Muscle layer of duodenum (tissue), 2 donors: ENCODE measurements at regions not wholly inside any gene's neighbourhood (a gene's known extent, or its start where the extent isn't known, plus 50 kb on each side); places are given as distances from the start of the nearest gene placed in this dataset.

Source experiments
- H3K27ac ChIP-seq: one replicate; pipeline ENCODE4 v1.7.0; 2013; ENCODE audit warnings: mild to moderate bottlenecking, low read length
- H3K27me3 ChIP-seq: one replicate; pipeline ENCODE4 v1.7.0; 2013; ENCODE audit warnings: low read depth, mild to moderate bottlenecking, control low read depth, low read length
- H3K36me3 ChIP-seq, 2 donors: one replicate each; pipeline ENCODE4 v1.7.0; 2013; ENCODE audit warnings: low read length in 2 of 2, control low read depth in 1 of 2, mild to moderate bottlenecking in 1 of 2; ENCODE audit not compliant: insufficient read depth in 2 of 2, control insufficient read depth in 1 of 2
- H3K4me1 ChIP-seq, 2 donors: one replicate each; pipeline ENCODE4 v1.7.0; 2013; ENCODE audit warnings: low read length in 2 of 2, mild to moderate bottlenecking in 2 of 2, control low read depth in 1 of 2, moderate library complexity in 1 of 2; ENCODE audit not compliant: insufficient read depth in 2 of 2, control insufficient read depth in 1 of 2
- H3K4me3 ChIP-seq, 2 donors: one replicate each; pipeline ENCODE4 v1.7.0; 2013; ENCODE audit warnings: low read length in 2 of 2, low read depth in 1 of 2, mild to moderate bottlenecking in 1 of 2
- H3K9me3 ChIP-seq, 2 donors: one replicate each; pipeline ENCODE4 v1.7.0; 2013; ENCODE audit warnings: low read length in 2 of 2, control low read depth in 1 of 2, mild to moderate bottlenecking in 1 of 2; ENCODE audit not compliant: control insufficient read depth in 1 of 2
- donor health status: healthy.

GRCh38 chr20:11076434-11077105 is 402.8 kb upstream of the JAG1 start:
- Histone ChIP-seq H3K4me3 (no peak overlapping the region), H3K9me3 (no peaks in the 10 kb centered on the region), H3K27ac (no peak overlapping the region), H3K4me1 (no peaks in the 10 kb centered on the region), H3K36me3 (no peaks in the 10 kb centered on the region), H3K27me3 (no peaks in the 10 kb centered on the region)

- Histone ChIP-seq H3K4me3 (no peak overlapping the region), H3K9me3 (no peaks in the 10 kb centered on the region), H3K36me3 (no peaks in the 10 kb centered on the region), H3K27me3 (no peaks in the 10 kb centered on the region), H3K4me1 (no peaks in the 10 kb centered on the region), H3K27ac (no peak overlapping the region)
Measured at GRCh38 chr20:11077226-11077625, 403.4 kb upstream of the JAG1 start.

GRCh38 chr20:11080010-11080409 is 406.2 kb upstream of the JAG1 start:
- no peaks in the 10 kb centered on the region for H3K9me3 ChIP-seq
- H3K4me3 ChIP-seq: no peak overlapping the region
- H3K36me3 ChIP-seq: no peaks in the 10 kb centered on the region
- H3K27me3 ChIP-seq: no peaks in the 10 kb centered on the region
- H3K27ac ChIP-seq: no peak overlapping the region
- H3K4me1 ChIP-seq: no peaks in the 10 kb centered on the region

GRCh38 chr20:11080781-11081377 is 407.1 kb upstream of the JAG1 start:
- Histone ChIP-seq H3K4me3 (no peak overlapping the region), H3K27ac (no peak overlapping the region)

GRCh38 chr20:11083841-11084240 is 410.0 kb upstream of the JAG1 start:
- H3K9me3 ChIP-seq: no peaks in the 10 kb centered on the region
- H3K4me3 ChIP-seq: no peak overlapping the region
- no peaks in the 10 kb centered on the region for H3K4me1 ChIP-seq
- no peak overlapping the region for H3K27ac ChIP-seq
- H3K27me3 ChIP-seq: no peaks in the 10 kb centered on the region
- no peaks in the 10 kb centered on the region for H3K36me3 ChIP-seq

More at GRCh38 chr20:11080781-11081377, 407.1 kb upstream of the JAG1 start:
- Histone ChIP-seq H3K36me3 (no peaks in the 10 kb centered on the region), H3K27me3 (no peaks in the 10 kb centered on the region), H3K9me3 (no peaks in the 10 kb centered on the region), H3K4me1 (no peaks in the 10 kb centered on the region)

GRCh38 chr20:11084508-11084907 is 410.7 kb upstream of the JAG1 start:
- H3K4me1 ChIP-seq: no peaks in the 10 kb centered on the region
- H3K27me3 ChIP-seq: no peaks in the 10 kb centered on the region
- no peaks in the 10 kb centered on the region for H3K9me3 ChIP-seq
- no peaks in the 10 kb centered on the region for H3K36me3 ChIP-seq
- H3K27ac ChIP-seq: no peak overlapping the region
- H3K4me3 ChIP-seq: no peak overlapping the region

GRCh38 chr20:11086970-11087369 is 413.2 kb upstream of the JAG1 start:
- H3K9me3 ChIP-seq: no peaks in the 10 kb centered on the region
- no peak overlapping the region for H3K4me3 ChIP-seq
- H3K27ac ChIP-seq: no peak overlapping the region
- no peaks in the 10 kb centered on the region for H3K27me3 ChIP-seq
- peaks cover 0 to 6% of the 10 kb centered on the region in 2 donors for H3K4me1 ChIP-seq
- H3K36me3 ChIP-seq: no peaks in the 10 kb centered on the region

GRCh38 chr20:11090751-11091150 is 417.0 kb upstream of the JAG1 start:
- Histone ChIP-seq H3K4me1 (peaks cover 0 to 6% of the 10 kb centered on the region in 2 donors), H3K36me3 (no peaks in the 10 kb centered on the region), H3K27me3 (no peaks in the 10 kb centered on the region), H3K27ac (no peak overlapping the region), H3K4me3 (no peak overlapping the region), H3K9me3 (no peaks in the 10 kb centered on the region)

GRCh38 chr20:11091511-11091910 is 417.7 kb upstream of the JAG1 start:
- Histone ChIP-seq H3K27ac (no peak overlapping the region), H3K27me3 (no peaks in the 10 kb centered on the region), H3K9me3 (no peaks in the 10 kb centered on the region)

GRCh38 chr20:11092151-11092550 is 418.4 kb upstream of the JAG1 start:
- Histone ChIP-seq H3K27me3 (no peaks in the 10 kb centered on the region), H3K36me3 (no peaks in the 10 kb centered on the region), H3K4me3 (no peak overlapping the region), H3K4me1 (peaks cover 0 to 6% of the 10 kb centered on the region in 2 donors), H3K9me3 (no peaks in the 10 kb centered on the region), H3K27ac (no peak overlapping the region)

More at GRCh38 chr20:11091511-11091910, 417.7 kb upstream of the JAG1 start:
- H3K36me3 ChIP-seq: no peaks in the 10 kb centered on the region
- H3K4me3 ChIP-seq: no peak overlapping the region
- peaks cover 0 to 6% of the 10 kb centered on the region in 2 donors for H3K4me1 ChIP-seq

GRCh38 chr20:11094196-11094595 is 420.4 kb upstream of the JAG1 start:
- Histone ChIP-seq H3K4me3 (no peak overlapping the region), H3K27ac (no peak overlapping the region), H3K36me3 (no peaks in the 10 kb centered on the region), H3K27me3 (no peaks in the 10 kb centered on the region), H3K4me1 (peaks cover 0 to 6% of the 10 kb centered on the region in 2 donors), H3K9me3 (no peaks in the 10 kb centered on the region)

GRCh38 chr20:11094711-11095110 is 420.9 kb upstream of the JAG1 start:
- no peak overlapping the region for H3K27ac ChIP-seq
- H3K4me1 ChIP-seq: peaks cover 0 to 6% of the 10 kb centered on the region in 2 donors
- no peaks in the 10 kb centered on the region for H3K36me3 ChIP-seq
- no peak overlapping the region for H3K4me3 ChIP-seq
- H3K9me3 ChIP-seq: no peaks in the 10 kb centered on the region
- H3K27me3 ChIP-seq: no peaks in the 10 kb centered on the region
